Osteoblast (primary cell): ENCODE measurements at regions not wholly inside any gene's neighbourhood (a gene's known extent, or its start where the extent isn't known, plus 50 kb on each side); places are given as distances from the start of the nearest gene placed in this dataset.

Experiments used
- DNase-seq: peaks from one replicate; pipeline ENCODE4 v3.0.0; 2011; ENCODE audit warnings: low spot score, mixed read lengths; ENCODE audit not compliant: insufficient read length; ENCODE audit errors: missing footprints
- H2AFZ ChIP-seq: 2 replicates; pipeline ENCODE4 v1.6.0; 2011; ENCODE audit warnings: mild to moderate bottlenecking, low read length
- H3K27ac ChIP-seq: 2 replicates; pipeline ENCODE4 v1.5.1; 2011; ENCODE audit warnings: mild to moderate bottlenecking, low read depth, low read length, moderate library complexity
- H3K27me3 ChIP-seq: 2 replicates; pipeline ENCODE4 v1.6.0; 2012; ENCODE audit warnings: mild to moderate bottlenecking, control low read depth, inconsistent platforms, low read length, moderate library complexity; ENCODE audit not compliant: insufficient read depth
- H3K36me3 ChIP-seq: 2 replicates; pipeline ENCODE4 v1.5.1; 2011; ENCODE audit warnings: mild to moderate bottlenecking, low read length, control low read depth, moderate library complexity; ENCODE audit not compliant: insufficient read depth
- H3K4me1 ChIP-seq: 2 replicates; pipeline ENCODE4 v1.5.1; 2011; ENCODE audit warnings: mild to moderate bottlenecking, low read length, control low read depth, moderate library complexity; ENCODE audit not compliant: insufficient read depth
- H3K4me2 ChIP-seq: 2 replicates; pipeline ENCODE4 v1.6.0; 2011; ENCODE audit warnings: mild to moderate bottlenecking, low read length; ENCODE audit not compliant: insufficient read depth
- H3K4me3 ChIP-seq: fragments of 200-600 bp; sonication (generic); 3 replicates; pipeline ENCODE4 v1.5.1; 2012; ENCODE audit warnings: mild to moderate bottlenecking, low read length, inconsistent platforms; ENCODE audit not compliant: insufficient read depth
- H3K79me2 ChIP-seq: 2 replicates; pipeline ENCODE4 v1.6.0; 2012; ENCODE audit warnings: mild to moderate bottlenecking, low read length, control low read depth, inconsistent platforms; ENCODE audit not compliant: insufficient read depth
- H3K9me3 ChIP-seq: 2 replicates; pipeline ENCODE4 v1.5.1; 2011; ENCODE audit warnings: low read depth, low read length, control low read depth
- H4K20me1 ChIP-seq: 2 replicates; pipeline ENCODE4 v1.6.0; 2012; ENCODE audit warnings: mild to moderate bottlenecking, low read length, control low read depth; ENCODE audit not compliant: insufficient read depth
- TF ChIP-seq, protein P1 (sequence below): IDR thresholded peaks from 2 replicates; pipeline ENCODE4 v1.5.1; 2011; ENCODE audit warnings: mild to moderate bottlenecking, low read depth, low read length, moderate library complexity; ENCODE audit errors: extremely low read depth

DNA sequence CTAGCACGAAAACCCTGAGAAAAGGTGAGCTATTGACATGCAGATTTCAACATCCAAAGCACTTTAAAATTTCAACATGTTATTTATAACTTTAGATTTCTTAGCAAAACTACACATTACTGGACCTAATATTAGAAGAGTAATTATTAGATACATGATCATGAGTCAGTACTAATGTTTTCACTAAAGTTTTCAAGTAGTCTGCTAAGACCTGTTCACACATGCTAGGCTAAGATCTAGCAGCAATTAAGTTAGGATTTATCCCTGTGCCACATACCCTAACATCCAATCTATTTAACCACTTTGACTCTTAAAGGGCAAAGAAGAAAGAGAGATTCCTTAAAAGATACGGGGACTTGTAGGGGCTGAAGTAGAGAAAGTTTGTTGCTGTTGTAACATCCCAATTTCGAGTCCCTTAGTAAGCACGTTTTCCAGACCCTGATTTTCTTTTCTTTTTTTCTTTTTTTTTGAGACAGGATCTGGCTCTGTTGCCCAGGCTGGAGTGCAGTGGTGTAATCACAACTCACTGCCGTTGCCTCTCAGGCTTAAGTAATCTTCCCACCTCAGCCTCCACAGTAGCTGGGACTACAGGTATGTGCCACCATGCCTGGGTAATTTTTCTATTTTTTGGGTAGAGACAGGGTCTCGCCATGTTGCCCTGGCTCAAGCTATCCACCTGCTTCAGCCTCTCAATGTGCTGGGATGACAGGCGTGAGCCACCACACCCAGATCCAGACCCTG lies 102.5 kb upstream of the ATF7IP start:
- H3K27ac ChIP-seq = no peak overlapping the region
- H4K20me1 ChIP-seq = no peaks in the 10 kb centered on the region
- H3K9me3 ChIP-seq = peaks cover 6% of the 10 kb centered on the region
- DNase-seq = no peak
- H3K36me3 ChIP-seq = no peaks in the 10 kb centered on the region
- no peaks in the 10 kb centered on the region for H3K79me2 ChIP-seq
- H3K4me2 ChIP-seq = no peak overlapping the region
- no peaks in the 10 kb centered on the region for H3K27me3 ChIP-seq
- H2AFZ ChIP-seq = peak overlapping the region; percentile 1
- H3K4me3 ChIP-seq = no peak overlapping the region
- H3K4me1 ChIP-seq = peaks cover 22% of the 10 kb centered on the region
- TF ChIP-seq, protein P1, sequence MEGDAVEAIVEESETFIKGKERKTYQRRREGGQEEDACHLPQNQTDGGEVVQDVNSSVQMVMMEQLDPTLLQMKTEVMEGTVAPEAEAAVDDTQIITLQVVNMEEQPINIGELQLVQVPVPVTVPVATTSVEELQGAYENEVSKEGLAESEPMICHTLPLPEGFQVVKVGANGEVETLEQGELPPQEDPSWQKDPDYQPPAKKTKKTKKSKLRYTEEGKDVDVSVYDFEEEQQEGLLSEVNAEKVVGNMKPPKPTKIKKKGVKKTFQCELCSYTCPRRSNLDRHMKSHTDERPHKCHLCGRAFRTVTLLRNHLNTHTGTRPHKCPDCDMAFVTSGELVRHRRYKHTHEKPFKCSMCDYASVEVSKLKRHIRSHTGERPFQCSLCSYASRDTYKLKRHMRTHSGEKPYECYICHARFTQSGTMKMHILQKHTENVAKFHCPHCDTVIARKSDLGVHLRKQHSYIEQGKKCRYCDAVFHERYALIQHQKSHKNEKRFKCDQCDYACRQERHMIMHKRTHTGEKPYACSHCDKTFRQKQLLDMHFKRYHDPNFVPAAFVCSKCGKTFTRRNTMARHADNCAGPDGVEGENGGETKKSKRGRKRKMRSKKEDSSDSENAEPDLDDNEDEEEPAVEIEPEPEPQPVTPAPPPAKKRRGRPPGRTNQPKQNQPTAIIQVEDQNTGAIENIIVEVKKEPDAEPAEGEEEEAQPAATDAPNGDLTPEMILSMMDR = no peak

DNA sequence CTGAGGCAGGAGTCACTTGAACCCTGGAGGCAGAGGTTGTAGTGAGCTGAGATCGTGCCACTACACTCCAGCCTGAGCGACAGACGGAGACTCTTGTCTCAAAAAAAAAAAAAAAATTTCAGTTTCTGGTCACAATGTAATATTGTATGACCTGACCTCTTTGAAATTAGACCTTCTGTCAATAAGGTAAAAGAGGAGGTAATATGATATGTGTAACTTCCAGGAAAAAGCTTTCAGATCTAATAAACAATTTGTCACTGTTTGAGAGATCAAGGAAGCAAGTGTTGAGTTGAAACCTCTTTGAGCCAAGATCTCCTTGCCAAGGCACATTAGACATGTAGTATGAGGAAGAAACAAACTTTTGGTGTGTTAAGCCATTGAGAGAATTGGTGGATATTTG lies 101.7 kb upstream of the ATF7IP start:
- no peak overlapping the region for H3K27ac ChIP-seq
- H3K79me2 ChIP-seq = no peaks in the 10 kb centered on the region
- H4K20me1 ChIP-seq = no peaks in the 10 kb centered on the region
- peaks cover 15% of the 10 kb centered on the region for H3K4me1 ChIP-seq
- no peaks in the 10 kb centered on the region for H3K27me3 ChIP-seq
- no peak overlapping the region for H3K4me2 ChIP-seq
- H2AFZ ChIP-seq = no peak overlapping the region
- TF ChIP-seq, protein P1 = no peak
- H3K4me3 ChIP-seq = no peak overlapping the region
- DNase-seq = no peak
- no peaks in the 10 kb centered on the region for H3K36me3 ChIP-seq
- peaks cover 6% of the 10 kb centered on the region for H3K9me3 ChIP-seq

DNA sequence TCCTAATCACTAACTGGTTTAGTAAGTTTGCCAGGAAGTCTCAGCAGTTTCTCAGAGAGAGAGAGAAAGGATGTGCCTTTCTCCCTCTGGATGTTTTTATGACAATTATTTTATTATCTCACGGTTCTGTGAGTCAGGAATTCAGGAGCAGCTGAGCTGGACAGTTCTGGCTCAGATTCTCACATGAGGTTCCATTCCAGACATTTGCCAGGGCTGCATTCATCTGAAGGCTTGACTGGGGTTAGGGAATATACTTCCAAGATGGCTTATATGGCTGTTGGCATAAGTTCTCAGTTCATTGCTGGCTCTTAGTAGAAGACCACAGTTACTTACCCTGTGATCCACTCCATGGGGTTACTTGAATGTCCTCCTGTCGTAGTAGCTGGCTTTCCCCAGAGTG lies 101.2 kb upstream of the ATF7IP start:
- Histone ChIP-seq H3K9me3 (peaks cover 6% of the 10 kb centered on the region), H3K4me2 (no peak overlapping the region), H3K79me2 (no peaks in the 10 kb centered on the region), H3K4me3 (no peak overlapping the region), H3K36me3 (no peaks in the 10 kb centered on the region), H3K4me1 (peaks cover 15% of the 10 kb centered on the region), H4K20me1 (no peaks in the 10 kb centered on the region), H3K27me3 (no peaks in the 10 kb centered on the region), H2AFZ (no peak overlapping the region), H3K27ac (no peak overlapping the region)
- TF ChIP-seq, protein P1 = no peak
- DNase-seq = no peak

DNA sequence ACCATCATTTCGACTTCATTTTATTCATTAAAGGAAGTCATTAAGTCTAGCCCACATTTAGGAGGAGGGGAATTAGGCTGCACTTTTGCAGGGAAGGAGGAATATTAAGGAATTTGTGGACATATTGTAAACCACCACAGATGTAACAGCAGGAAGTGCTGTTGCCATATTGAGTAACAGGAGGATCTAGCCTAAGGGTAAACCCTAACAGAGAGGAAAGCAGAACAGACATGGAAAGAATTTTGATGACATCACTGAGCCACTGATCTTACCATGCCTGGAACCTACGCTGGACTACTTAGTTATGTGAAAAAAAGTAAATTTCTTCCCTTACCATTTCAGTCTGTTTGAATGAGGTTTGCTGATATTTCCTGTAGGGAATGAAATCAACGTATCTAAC lies 100.7 kb upstream of the ATF7IP start:
- DNase-seq = no peak
- Histone ChIP-seq H3K4me3 (no peak overlapping the region), H3K4me2 (no peak overlapping the region), H3K79me2 (no peaks in the 10 kb centered on the region), H3K27ac (no peak overlapping the region), H4K20me1 (no peaks in the 10 kb centered on the region), H3K27me3 (no peaks in the 10 kb centered on the region), H3K4me1 (peaks cover 14% of the 10 kb centered on the region), H3K36me3 (no peaks in the 10 kb centered on the region), H3K9me3 (peaks cover 6% of the 10 kb centered on the region), H2AFZ (no peak overlapping the region)
- TF ChIP-seq, protein P1 = no peak
